Panc1 (cell line): ENCODE measurements at regions not wholly inside any gene's neighbourhood (a gene's known extent, or its start where the extent isn't known, plus 50 kb on each side); places are given as distances from the start of the nearest gene placed in this dataset.

Source experiments
- ATAC-seq: fragments of 200-7000 bp; cut with Tn5 transposase; 2 replicates; pipeline ENCODE4 v1.9.1; 2020; ENCODE audit warnings: mild to moderate bottlenecking, moderate library complexity
- BruUV-seq: library from RNA; stranded (reverse); fragments of 400-500 nt; replicated peaks from 2 replicates; lab custom pipeline; 2021; lab: Mats Ljungman, UMichigan
- CTCF ChIA-PET: fragments of 300-600 bp; sonication (Branson Sonifier 250); formaldehyde crosslinking; loops from one replicate; lab custom pipeline; 2022; ENCODE audit warnings: antibody characterized with exemption; lab: Charles Lee
- POLR2A ChIA-PET: fragments of 300-600 bp; sonication (Branson Sonifier 250); formaldehyde crosslinking; loops from one replicate; lab custom pipeline; 2022; ENCODE audit warnings: antibody characterized with exemption; lab: Charles Lee
- DNase-seq: peaks from one replicate; pipeline ENCODE4 v3.0.0-alpha.2; 2010; ENCODE audit warnings: low read depth, low spot score
- H3K27ac ChIP-seq: 2 replicates; pipeline ENCODE4 v1.5.1; 2011; ENCODE audit warnings: mild to moderate bottlenecking, low read length, inconsistent platforms
- H3K27me3 ChIP-seq: fragments of 200-500 bp; sonication (Bioruptor generic); 2 replicates; pipeline ENCODE4 v1.6.0; 2014; ENCODE audit warnings: low read length, inconsistent platforms; ENCODE audit not compliant: control insufficient read depth, insufficient read depth
- H3K36me3 ChIP-seq: fragments of 200-500 bp; sonication (Bioruptor generic); 2 replicates; pipeline ENCODE4 v1.5.1; 2014; ENCODE audit warnings: inconsistent platforms, mild to moderate bottlenecking, low read length, moderate library complexity; ENCODE audit not compliant: control insufficient read depth, insufficient read depth
- H3K4me1 ChIP-seq: 2 replicates; pipeline ENCODE4 v1.5.1; 2011; ENCODE audit warnings: inconsistent platforms, mild to moderate bottlenecking, low read length, moderate library complexity; ENCODE audit not compliant: control insufficient read depth, insufficient read depth
- H3K4me3 ChIP-seq, 2 experiments: 2 replicates each; pipeline ENCODE4 v1.5.1; 2011 to 2012; ENCODE audit warnings: low read depth in 2 of 2, low read length in 2 of 2, mild to moderate bottlenecking in 2 of 2, inconsistent platforms in 1 of 2, moderate library complexity in 1 of 2
- H3K9me3 ChIP-seq: fragments of 200-500 bp; sonication (Bioruptor generic); 2 replicates; pipeline ENCODE4 v1.5.1; 2014; ENCODE audit warnings: low read depth, mild to moderate bottlenecking, inconsistent platforms, low read length, moderate library complexity; ENCODE audit not compliant: control insufficient read depth, insufficient read depth
- CTCF ChIP-seq: fragments of 450-650 bp; IDR thresholded peaks from 2 replicates; pipeline ENCODE4 v1.5.1; 2017; ENCODE audit warnings: mild to moderate bottlenecking
- POLR2AphosphoS5 ChIP-seq: IDR thresholded peaks from 2 replicates; pipeline ENCODE4 v1.6.1; 2012; ENCODE audit warnings: mild to moderate bottlenecking, low read depth, low read length, moderate library complexity
- REST ChIP-seq, 2 experiments: IDR thresholded peaks; 2 replicates each; pipeline ENCODE4 v1.6.1; 2011 to 2012; ENCODE audit warnings: low read depth in 2 of 2, control low read depth in 1 of 2, low read length in 1 of 2, mild to moderate bottlenecking in 1 of 2, moderate library complexity in 1 of 2; ENCODE audit not compliant: insufficient read depth in 1 of 2
- SIN3A ChIP-seq: IDR thresholded peaks from 2 replicates; pipeline ENCODE4 v1.6.1; 2012; ENCODE audit warnings: low read depth, mild to moderate bottlenecking, low read length, moderate library complexity, borderline replicate concordance; ENCODE audit not compliant: insufficient read depth
- TCF7L2 ChIP-seq: IDR thresholded peaks from 2 replicates; pipeline ENCODE4 v1.6.1; 2011; ENCODE audit warnings: mild to moderate bottlenecking, low read depth, low read length, inconsistent platforms
- in situ Hi-C: cut with HindIII; loops from 2 replicates; pipeline ENCODE4 v1.10.0; 2016; ENCODE audit warnings: low sequenced_read_pairs, low pct_unique_long_range_greater_than_20kb
- intact Hi-C: fragments of 100-400 bp; cut with micrococcal nuclease; formaldehyde crosslinking; loops from one replicate; pipeline ENCODE4 v1.10.0; 2022; ENCODE audit not compliant: unreplicated experiment

GRCh38 chr4:157832596-157832995, 340.2 kb downstream of the GASK1B start:
- POLR2A ChIA-PET = no interaction called here
- intact Hi-C loops = no loop called here
- CTCF ChIA-PET = no interaction called here
- no peaks in the 10 kb centered on the region for H3K27me3 ChIP-seq
- no peak for TF ChIP-seq REST (IDR thresholded peaks at IDR 0.05; ENCODE audit: insufficient read depth in 1 of 2, low read depth in 2 of 2, low read length in 1 of 2)
- no peaks in the 10 kb centered on the region for H3K4me1 ChIP-seq
- no peaks in the 10 kb centered on the region for H3K36me3 ChIP-seq
- no peak overlapping the region for H3K4me3 ChIP-seq
- H3K27ac ChIP-seq = no peak overlapping the region
- in situ Hi-C loops = no loop called here
- BruUV-seq = no TSS peak
- H3K9me3 ChIP-seq = no peaks in the 10 kb centered on the region
- ATAC-seq = no peak
- no peak for DNase-seq

GRCh38 chr4:157824021-157824420, 348.8 kb downstream of the GASK1B start:
- no peak for TF ChIP-seq REST (IDR thresholded peaks at IDR 0.05; ENCODE audit: insufficient read depth in 1 of 2, low read depth in 2 of 2, low read length in 1 of 2)
- no peak for TF ChIP-seq CTCF
- no peak for TF ChIP-seq TCF7L2
- no peak for TF ChIP-seq SIN3A
- no peak for TF ChIP-seq POLR2AphosphoS5
- H3K4me1 ChIP-seq = no peaks in the 10 kb centered on the region
- in situ Hi-C loops = no loop called here
- no peak for ATAC-seq
- no peaks in the 10 kb centered on the region for H3K36me3 ChIP-seq
- DNase-seq = no peak
- no peaks in the 10 kb centered on the region for H3K27me3 ChIP-seq
- H3K27ac ChIP-seq = no peak overlapping the region
- POLR2A ChIA-PET = no interaction called here
- intact Hi-C loops = no loop called here
- CTCF ChIA-PET = no interaction called here
- H3K9me3 ChIP-seq = no peaks in the 10 kb centered on the region
- no TSS peak for BruUV-seq
- no peak overlapping the region for H3K4me3 ChIP-seq
